HEK293 (cell line): ENCODE measurements at regions not wholly inside any gene's neighbourhood (a gene's known extent, or its start where the extent isn't known, plus 50 kb on each side); places are given as distances from the start of the nearest gene placed in this dataset.

ENCODE experiments used
- CTCF ChIA-PET: fragments of 350-600 bp; formaldehyde crosslinking; extraction: SDS; loops from one replicate; lab custom pipeline; 2021; ENCODE audit warnings: antibody characterized with exemption; lab: Yijun Ruan, JAX
- POLR2A ChIA-PET: fragments of 300-600 bp; formaldehyde crosslinking; extraction: SDS; loops from one replicate; lab custom pipeline; 2020; ENCODE audit warnings: antibody characterized with exemption, inconsistent platforms; lab: Yijun Ruan, JAX
- H3K27ac ChIP-seq: fragments of 200-500 bp; sonication (Bioruptor generic); 2 replicates; pipeline ENCODE4 v1.5.1; 2014; ENCODE audit warnings: low read depth, low read length, control low read depth, inconsistent platforms; ENCODE audit errors: extremely low read depth
- H3K36me3 ChIP-seq, 2 experiments: fragments of 200-500 bp in 1 of 2; sonication (Bioruptor generic) in 1 of 2; 1 replicate in 1 of 2; 2 replicates in 1 of 2; pipeline ENCODE4 v1.5.1; 2014 to 2017; ENCODE audit warnings: inconsistent platforms in 2 of 2, low read length in 2 of 2; ENCODE audit not compliant: control insufficient read depth in 2 of 2, insufficient read depth in 1 of 2
- H3K4me1 ChIP-seq: fragments of 200-500 bp; sonication (Bioruptor generic); 2 replicates; pipeline ENCODE4 v1.5.1; 2014; ENCODE audit warnings: mild to moderate bottlenecking, low read length, inconsistent platforms; ENCODE audit not compliant: control insufficient read depth, insufficient read depth
- H3K4me3 ChIP-seq: 2 replicates; pipeline ENCODE4 v1.5.1; 2011; ENCODE audit warnings: low read depth, mild to moderate bottlenecking, control low read depth, low read length, moderate library complexity
- H3K9me3 ChIP-seq: fragments of 200-500 bp; sonication (Bioruptor generic); 2 replicates; pipeline ENCODE4 v1.5.1; 2014; ENCODE audit warnings: low read depth, low read length, inconsistent platforms; ENCODE audit not compliant: control insufficient read depth, insufficient read depth
- BCL11B ChIP-seq: fragments of 450-650 bp; formaldehyde crosslinking; IDR thresholded peaks from 2 replicates; pipeline ENCODE4 v1.5.1; 2016; ENCODE audit warnings: low read depth, missing biosample characterization, missing genetic modification characterization
- KLF7 ChIP-seq: fragments of 450-650 bp; formaldehyde crosslinking; IDR thresholded peaks from 2 replicates; pipeline ENCODE4 v1.5.1; 2016; ENCODE audit warnings: missing biosample characterization, missing genetic modification characterization, borderline replicate concordance
- MYNN ChIP-seq: fragments of 450-650 bp; formaldehyde crosslinking; IDR thresholded peaks from 2 replicates; pipeline ENCODE4 v1.5.1; 2016; ENCODE audit warnings: missing biosample characterization, missing genetic modification characterization, borderline replicate concordance
- SALL2 ChIP-seq: fragments of 450-650 bp; formaldehyde crosslinking; IDR thresholded peaks from 2 replicates; pipeline ENCODE4 v1.5.0; 2017; ENCODE audit warnings: missing biosample characterization, mild to moderate bottlenecking, missing genetic modification characterization, borderline replicate concordance
- SP3 ChIP-seq: fragments of 450-650 bp; formaldehyde crosslinking; IDR thresholded peaks from 2 replicates; pipeline ENCODE4 v1.5.1; 2016; ENCODE audit warnings: missing biosample characterization, missing genetic modification characterization
- YY1 ChIP-seq: fragments of 450-650 bp; formaldehyde crosslinking; IDR thresholded peaks from 2 replicates; pipeline ENCODE4 v1.5.1; 2018; ENCODE audit warnings: missing biosample characterization, missing genetic modification characterization
- ZBTB21 ChIP-seq: fragments of 450-650 bp; formaldehyde crosslinking; IDR thresholded peaks from 2 replicates; pipeline ENCODE4 v1.5.1; 2017; ENCODE audit warnings: missing biosample characterization, missing genetic modification characterization
- ZBTB49 ChIP-seq: fragments of 450-650 bp; formaldehyde crosslinking; IDR thresholded peaks from 2 replicates; pipeline ENCODE4 v1.5.1; 2016; ENCODE audit warnings: missing biosample characterization, missing genetic modification characterization, low read depth
- ZBTB7A ChIP-seq: fragments of 450-650 bp; formaldehyde crosslinking; IDR thresholded peaks from 2 replicates; pipeline ENCODE4 v1.5.1; 2016; ENCODE audit warnings: low read depth, missing biosample characterization, missing genetic modification characterization
- ZEB2 ChIP-seq: fragments of 450-650 bp; formaldehyde crosslinking; IDR thresholded peaks from 2 replicates; pipeline ENCODE4 v1.5.1; 2016; ENCODE audit warnings: missing biosample characterization, missing genetic modification characterization
- ZFHX2 ChIP-seq: fragments of 450-650 bp; formaldehyde crosslinking; conservative IDR thresholded peaks from 2 replicates; pipeline ENCODE4 v1.5.1; 2016; ENCODE audit warnings: missing biosample characterization, missing genetic modification characterization
- ZNF121 ChIP-seq: fragments of 450-650 bp; formaldehyde crosslinking; IDR thresholded peaks from 2 replicates; pipeline ENCODE4 v1.5.1; 2016; ENCODE audit warnings: missing biosample characterization, missing genetic modification characterization
- ZNF133 ChIP-seq: fragments of 450-650 bp; formaldehyde crosslinking; IDR thresholded peaks from 2 replicates; pipeline ENCODE4 v1.5.1; 2016; ENCODE audit warnings: missing biosample characterization, missing genetic modification characterization
- ZNF175 ChIP-seq: fragments of 450-650 bp; formaldehyde crosslinking; IDR thresholded peaks from 2 replicates; pipeline ENCODE4 v1.5.1; 2016; ENCODE audit warnings: missing biosample characterization, missing genetic modification characterization
- ZNF24 ChIP-seq: fragments of 450-650 bp; formaldehyde crosslinking; IDR thresholded peaks from 2 replicates; pipeline ENCODE4 v1.5.1; 2016; ENCODE audit warnings: missing biosample characterization, missing genetic modification characterization
- ZNF280D ChIP-seq: fragments of 450-650 bp; formaldehyde crosslinking; IDR thresholded peaks from 2 replicates; pipeline ENCODE4 v1.5.1; 2016; ENCODE audit warnings: missing biosample characterization, missing genetic modification characterization
- ZNF311 ChIP-seq: fragments of 450-650 bp; formaldehyde crosslinking; IDR thresholded peaks from 2 replicates; pipeline ENCODE4 v1.5.1; 2017; ENCODE audit warnings: missing biosample characterization, missing genetic modification characterization, borderline replicate concordance
- ZNF510 ChIP-seq: fragments of 450-650 bp; formaldehyde crosslinking; IDR thresholded peaks from 2 replicates; pipeline ENCODE4 v1.5.1; 2018; ENCODE audit warnings: mild to moderate bottlenecking, missing genetic modification characterization, missing biosample characterization; ENCODE audit not compliant: insufficient replicate concordance
- ZNF560 ChIP-seq: fragments of 450-650 bp; formaldehyde crosslinking; IDR thresholded peaks from 2 replicates; pipeline ENCODE4 v1.5.1; 2017; ENCODE audit warnings: missing biosample characterization, missing genetic modification characterization, borderline replicate concordance
- ZNF629 ChIP-seq: fragments of 450-650 bp; formaldehyde crosslinking; IDR thresholded peaks from 2 replicates; pipeline ENCODE4 v1.5.1; 2017; ENCODE audit warnings: missing biosample characterization, missing genetic modification characterization
- ZNF654 ChIP-seq: fragments of 450-650 bp; formaldehyde crosslinking; IDR thresholded peaks from 2 replicates; pipeline ENCODE4 v1.5.1; 2016; ENCODE audit warnings: low read depth, missing biosample characterization, missing genetic modification characterization
- ZNF660 ChIP-seq: fragments of 450-650 bp; IDR thresholded peaks from 2 replicates; pipeline ENCODE4 v1.5.1; 2018; ENCODE audit warnings: missing biosample characterization, mild to moderate bottlenecking, missing genetic modification characterization
- ZNF707 ChIP-seq: fragments of 450-650 bp; formaldehyde crosslinking; IDR thresholded peaks from 2 replicates; pipeline ENCODE4 v1.5.1; 2016; ENCODE audit warnings: missing biosample characterization, missing genetic modification characterization
- ZNF76 ChIP-seq: fragments of 450-650 bp; formaldehyde crosslinking; IDR thresholded peaks from 2 replicates; pipeline ENCODE4; 2016; ENCODE audit warnings: low read depth, missing biosample characterization, missing genetic modification characterization, borderline replicate concordance
- ZNF768 ChIP-seq: fragments of 450-650 bp; formaldehyde crosslinking; IDR thresholded peaks from 2 replicates; pipeline ENCODE4 v1.5.1; 2018; ENCODE audit warnings: missing biosample characterization, mild to moderate bottlenecking, missing genetic modification characterization
- ZNF830 ChIP-seq: fragments of 450-650 bp; IDR thresholded peaks from 2 replicates; pipeline ENCODE4 v1.5.0; 2018; ENCODE audit warnings: missing biosample characterization, missing genetic modification characterization, low read depth, mild to moderate bottlenecking, moderate library complexity
- ZNF837 ChIP-seq: fragments of 450-650 bp; formaldehyde crosslinking; IDR thresholded peaks from 2 replicates; pipeline ENCODE4 v1.5.1; 2016; ENCODE audit warnings: missing biosample characterization, missing genetic modification characterization
- ZSCAN23 ChIP-seq: fragments of 450-650 bp; formaldehyde crosslinking; IDR thresholded peaks from 2 replicates; pipeline ENCODE4 v1.5.1; 2016; ENCODE audit warnings: missing biosample characterization, missing genetic modification characterization
- TF ChIP-seq, protein P1 (sequence below): fragments of 450-650 bp; formaldehyde crosslinking; IDR thresholded peaks from 2 replicates; pipeline ENCODE4 v1.5.1; 2016; ENCODE audit warnings: missing biosample characterization, missing genetic modification characterization
- TF ChIP-seq, protein P2 (sequence below): fragments of 450-650 bp; formaldehyde crosslinking; IDR thresholded peaks from 2 replicates; pipeline ENCODE4 v1.5.1; 2016; ENCODE audit warnings: missing biosample characterization, missing genetic modification characterization, low read depth

GRCh38 chrX:66731398-66731797 is 92.5 kb upstream of the EDA2R start (continued):
- TF ChIP-seq ZNF660: peak; percentile 32; the same call in 1 of the 2 replicates
- TF ChIP-seq ZNF311 (tag by site-specific recombination): no peak
- peak; percentile 56 for TF ChIP-seq ZNF654 (tag by site-specific recombination)

DNA sequence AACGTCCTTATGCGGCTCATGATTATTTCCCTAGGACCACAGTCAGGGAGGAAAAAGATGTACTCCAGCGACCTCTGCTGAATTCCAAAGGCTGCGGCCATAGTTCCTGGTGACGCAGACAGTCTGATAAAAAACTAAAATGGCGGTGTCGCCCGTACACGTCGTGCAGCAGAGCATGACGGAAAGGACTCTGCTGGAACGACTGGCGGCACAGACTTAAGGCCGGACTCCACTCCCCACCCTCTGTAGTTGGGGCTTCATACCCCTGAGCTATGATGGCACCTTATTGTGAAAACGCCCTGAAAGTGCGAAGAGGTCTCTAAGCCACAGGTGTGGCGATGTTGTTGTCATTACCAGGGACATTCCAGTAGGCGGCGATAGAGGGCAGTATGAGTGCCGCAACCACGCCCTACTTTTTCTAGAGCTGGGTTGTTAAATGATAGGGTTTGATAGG is 90.0 kb upstream of the EDA2R start:
- Histone ChIP-seq H3K4me3 (peak overlapping the region; percentile 40), H3K36me3 (no peaks in the 10 kb centered on the region), H3K4me1 (no peaks in the 10 kb centered on the region), H3K9me3 (no peaks in the 10 kb centered on the region; the same call in 1 of the 2 replicates), H3K27ac (no peak overlapping the region)
- ChIA-PET POLR2A (no interaction called here), CTCF (interaction anchor here (0.5 to 2.2 kb wide), 24 partner anchors 8 to 1417 kb away, joined by 3 to 10 read pairs (median 4); no protein-coding TSS in a partner anchor)
- TF ChIP-seq ZSCAN23 (no peak), ZNF837 (tag by site-specific recombination) (no peak), MYNN (tag by site-specific recombination) (no peak), ZNF510 (tag by site-specific recombination) (no peak), SALL2 (no peak), ZBTB49 (tag by site-specific recombination) (no peak), ZNF768 (tag by site-specific recombination) (no peak), ZNF76 (tag by site-specific recombination) (no peak), ZNF280D (no peak), ZBTB21 (tag by site-specific recombination) (0 out of 2 replicates have a peak, but pooled peaks have one; percentile 65), ZNF24 (tag by site-specific recombination) (no peak), ZBTB7A (tag by site-specific recombination) (no peak), KLF7 (tag by site-specific recombination) (peak; percentile 92), YY1 (tag by site-specific recombination) (peak; percentile 79), ZNF133 (tag by site-specific recombination) (no peak), ZNF660 (no peak), ZFHX2 (tag by site-specific recombination) (no peak), ZNF121 (tag by site-specific recombination) (no peak), ZNF175 (tag by site-specific recombination) (no peak), ZNF830 (tag by site-specific recombination) (no peak), ZEB2 (tag by site-specific recombination) (peak; percentile 70; the same call in 1 of the 2 replicates), ZNF707 (tag by site-specific recombination) (no peak), ZNF629 (peak; percentile 63), ZNF560 (tag by site-specific recombination) (no peak), BCL11B (tag by site-specific recombination) (no peak), SP3 (no peak)
- TF ChIP-seq, protein P1, sequence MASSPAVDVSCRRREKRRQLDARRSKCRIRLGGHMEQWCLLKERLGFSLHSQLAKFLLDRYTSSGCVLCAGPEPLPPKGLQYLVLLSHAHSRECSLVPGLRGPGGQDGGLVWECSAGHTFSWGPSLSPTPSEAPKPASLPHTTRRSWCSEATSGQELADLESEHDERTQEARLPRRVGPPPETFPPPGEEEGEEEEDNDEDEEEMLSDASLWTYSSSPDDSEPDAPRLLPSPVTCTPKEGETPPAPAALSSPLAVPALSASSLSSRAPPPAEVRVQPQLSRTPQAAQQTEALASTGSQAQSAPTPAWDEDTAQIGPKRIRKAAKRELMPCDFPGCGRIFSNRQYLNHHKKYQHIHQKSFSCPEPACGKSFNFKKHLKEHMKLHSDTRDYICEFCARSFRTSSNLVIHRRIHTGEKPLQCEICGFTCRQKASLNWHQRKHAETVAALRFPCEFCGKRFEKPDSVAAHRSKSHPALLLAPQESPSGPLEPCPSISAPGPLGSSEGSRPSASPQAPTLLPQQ (tag by site-specific recombination): no peak
- TF ChIP-seq, protein P2, sequence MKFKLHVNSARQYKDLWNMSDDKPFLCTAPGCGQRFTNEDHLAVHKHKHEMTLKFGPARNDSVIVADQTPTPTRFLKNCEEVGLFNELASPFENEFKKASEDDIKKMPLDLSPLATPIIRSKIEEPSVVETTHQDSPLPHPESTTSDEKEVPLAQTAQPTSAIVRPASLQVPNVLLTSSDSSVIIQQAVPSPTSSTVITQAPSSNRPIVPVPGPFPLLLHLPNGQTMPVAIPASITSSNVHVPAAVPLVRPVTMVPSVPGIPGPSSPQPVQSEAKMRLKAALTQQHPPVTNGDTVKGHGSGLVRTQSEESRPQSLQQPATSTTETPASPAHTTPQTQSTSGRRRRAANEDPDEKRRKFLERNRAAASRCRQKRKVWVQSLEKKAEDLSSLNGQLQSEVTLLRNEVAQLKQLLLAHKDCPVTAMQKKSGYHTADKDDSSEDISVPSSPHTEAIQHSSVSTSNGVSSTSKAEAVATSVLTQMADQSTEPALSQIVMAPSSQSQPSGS (tag by site-specific recombination): peak; percentile 27; the same call in 1 of the 2 replicates
